T-helper 1 cell treated with Interleukin-12 subunit alpha and Interleukin-12 subunit beta and Interleukin-4 antibody, amounts not matched to agents 30 μg/mL and 1 μg/mL, for 36 hours (primary cell): ENCODE measurements at regions not wholly inside any gene's neighbourhood (a gene's known extent, or its start where the extent isn't known, plus 50 kb on each side); places are given as distances from the start of the nearest gene placed in this dataset.

Source experiments
- H3K27ac Mint-ChIP-seq: one replicate; pipeline ENCODE4 v1.8.0; 2021; ENCODE audit warnings: mild to moderate bottlenecking, mixed read lengths
- H3K27me3 Mint-ChIP-seq: one replicate; pipeline ENCODE4 v1.8.0; 2021; ENCODE audit warnings: low read depth, mixed read lengths
- H3K36me3 Mint-ChIP-seq: one replicate; pipeline ENCODE4 v1.8.0; 2021; ENCODE audit warnings: low read depth, mixed read lengths
- H3K4me1 Mint-ChIP-seq: one replicate; pipeline ENCODE4 v1.8.0; 2021; ENCODE audit warnings: low read depth, mixed read lengths
- H3K4me3 Mint-ChIP-seq: one replicate; pipeline ENCODE4 v1.8.0; 2021; ENCODE audit warnings: mild to moderate bottlenecking, moderate library complexity, mixed read lengths
- H3K9me3 Mint-ChIP-seq: one replicate; pipeline ENCODE4 v1.8.0; 2021; ENCODE audit warnings: mixed read lengths

DNA sequence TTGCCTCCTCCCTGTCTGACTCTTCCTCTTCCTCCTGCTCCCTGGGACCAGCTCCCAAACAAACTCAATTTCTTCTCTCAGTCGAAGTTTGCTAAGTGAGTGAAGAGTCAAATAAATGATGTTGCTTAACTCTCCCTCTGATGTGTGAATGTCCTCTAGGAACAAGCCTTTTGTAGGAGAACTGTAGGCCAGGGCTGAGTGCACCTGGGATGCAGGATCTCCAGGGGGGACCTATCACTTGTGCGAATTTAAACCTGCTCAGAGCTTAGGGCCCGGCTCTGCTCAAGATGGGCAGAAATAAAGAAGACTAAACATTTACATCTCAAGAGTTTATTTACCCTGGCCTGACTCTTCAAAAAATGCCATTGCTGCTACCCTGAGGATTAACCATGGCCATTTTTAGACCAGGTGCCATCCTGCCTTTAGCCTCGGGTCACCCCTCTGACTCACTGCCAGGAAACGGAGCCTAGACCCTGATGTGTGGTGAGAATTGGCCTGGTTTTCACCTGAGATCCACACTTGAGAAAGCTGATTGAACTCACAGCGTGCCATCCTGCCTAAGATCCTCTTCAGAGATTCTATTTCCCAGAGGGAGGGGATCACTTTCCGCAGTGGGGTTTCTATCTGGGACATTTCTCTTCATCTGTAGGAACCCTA lies 63.6 kb upstream of the CD93 start:
- no peaks in the 10 kb centered on the region for H3K36me3 Mint-ChIP-seq
- H3K4me1 Mint-ChIP-seq, result peaks cover 53% of the 10 kb centered on the region
- no peak overlapping the region for H3K4me3 Mint-ChIP-seq
- H3K9me3 Mint-ChIP-seq, result no peaks in the 10 kb centered on the region
- no peaks in the 10 kb centered on the region for H3K27me3 Mint-ChIP-seq
- peak overlapping the region; percentile 18 for H3K27ac Mint-ChIP-seq

GRCh38 chr20:23148731-23149570 lies 62.8 kb upstream of the CD93 start:
- H3K4me1 Mint-ChIP-seq, result peaks cover 57% of the 10 kb centered on the region
- no peaks in the 10 kb centered on the region for H3K9me3 Mint-ChIP-seq
- H3K27me3 Mint-ChIP-seq, result no peaks in the 10 kb centered on the region
- no peak overlapping the region for H3K4me3 Mint-ChIP-seq
- peak overlapping the region; percentile 91 for H3K27ac Mint-ChIP-seq
- no peaks in the 10 kb centered on the region for H3K36me3 Mint-ChIP-seq

GRCh38 chr20:23147964-23148730 lies 62.0 kb upstream of the CD93 start:
- peak overlapping the region; percentile 18 for H3K4me3 Mint-ChIP-seq
- peaks cover 4% of the 10 kb centered on the region for H3K27me3 Mint-ChIP-seq
- H3K4me1 Mint-ChIP-seq, result peaks cover 65% of the 10 kb centered on the region
- H3K9me3 Mint-ChIP-seq, result no peaks in the 10 kb centered on the region
- no peaks in the 10 kb centered on the region for H3K36me3 Mint-ChIP-seq
- H3K27ac Mint-ChIP-seq, result peak overlapping the region; percentile 91

DNA sequence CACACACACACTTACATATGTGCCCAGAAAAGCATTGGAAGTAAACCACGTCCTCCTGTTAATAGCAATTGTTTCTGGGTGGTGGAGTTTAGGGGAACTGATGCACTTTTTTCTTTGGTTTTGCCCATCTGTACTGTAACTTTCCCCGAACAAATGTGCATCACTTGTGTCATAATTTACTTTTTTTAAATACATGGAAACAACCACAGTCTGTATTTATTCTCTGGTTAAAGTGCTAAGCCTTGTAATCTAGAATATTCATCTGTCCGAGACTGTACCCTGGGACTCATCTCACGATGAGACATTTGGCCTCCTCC lies 61.5 kb upstream of the CD93 start:
- H3K36me3 Mint-ChIP-seq, result no peaks in the 10 kb centered on the region
- peak overlapping the region; percentile 18 for H3K4me3 Mint-ChIP-seq
- H3K27ac Mint-ChIP-seq, result peak overlapping the region; percentile 91
- peaks cover 6% of the 10 kb centered on the region for H3K27me3 Mint-ChIP-seq
- no peaks in the 10 kb centered on the region for H3K9me3 Mint-ChIP-seq
- peaks cover 71% of the 10 kb centered on the region for H3K4me1 Mint-ChIP-seq

DNA sequence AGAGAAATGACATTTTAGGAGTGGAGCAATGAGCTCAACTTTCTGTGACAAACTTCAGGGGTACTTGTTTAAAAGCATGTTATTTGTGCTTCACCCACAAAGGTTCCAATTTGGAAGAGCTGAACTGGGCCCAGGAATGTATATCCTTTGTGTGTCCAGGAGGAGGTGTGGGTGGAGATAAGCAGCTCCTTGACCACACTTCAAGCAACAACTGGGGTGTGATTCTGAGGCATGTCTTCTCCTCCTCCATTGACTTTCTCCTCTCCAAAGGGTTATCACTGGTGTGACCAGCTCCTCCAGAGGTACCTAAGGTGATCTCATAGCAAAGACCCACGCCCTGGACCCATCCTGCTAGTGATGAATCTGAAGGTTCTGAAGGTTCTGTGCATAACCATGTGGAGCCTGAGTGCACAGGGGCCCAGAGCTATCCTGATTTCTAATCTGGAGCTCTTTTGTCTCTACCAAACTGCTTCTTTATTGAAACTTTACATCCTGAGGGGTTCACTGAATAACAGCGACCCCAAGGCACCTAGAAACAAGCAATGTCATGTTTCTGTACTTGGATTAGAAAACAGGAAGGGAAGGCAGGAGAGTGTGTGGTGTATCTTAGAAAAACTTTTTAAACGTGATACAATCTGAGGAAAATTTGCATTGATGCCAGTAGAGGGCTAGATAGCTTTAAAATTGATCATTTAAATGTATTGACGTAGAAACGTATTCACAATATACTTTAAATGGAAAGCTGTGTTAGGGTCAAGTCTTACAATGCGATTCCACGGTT lies 60.9 kb upstream of the CD93 start:
- H3K27ac Mint-ChIP-seq, result peak overlapping the region; percentile 56
- H3K27me3 Mint-ChIP-seq, result peaks cover 6% of the 10 kb centered on the region
- H3K4me1 Mint-ChIP-seq, result peaks cover 72% of the 10 kb centered on the region
- no peaks in the 10 kb centered on the region for H3K9me3 Mint-ChIP-seq
- no peak overlapping the region for H3K4me3 Mint-ChIP-seq
- H3K36me3 Mint-ChIP-seq, result no peaks in the 10 kb centered on the region

DNA sequence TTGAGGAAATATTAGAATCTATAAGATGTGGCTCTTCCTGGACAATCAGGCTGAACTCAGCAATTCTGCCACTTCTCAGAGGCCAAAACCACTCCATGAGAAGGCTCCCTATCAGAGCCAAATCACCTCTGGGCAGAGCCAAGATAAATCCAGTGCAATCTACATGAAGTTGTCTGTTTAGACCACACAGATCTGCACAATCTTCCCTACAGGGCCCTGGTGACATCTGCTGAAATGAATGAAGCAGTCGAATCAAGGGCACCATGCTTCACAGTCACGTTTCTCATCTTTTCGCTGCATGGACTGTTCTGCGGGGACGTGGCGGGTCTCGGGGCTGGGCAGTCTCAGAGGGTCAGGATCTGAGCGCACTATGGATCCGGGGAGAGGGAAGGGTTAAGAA lies 60.1 kb upstream of the CD93 start:
- peaks cover 6% of the 10 kb centered on the region for H3K27me3 Mint-ChIP-seq

DNA sequence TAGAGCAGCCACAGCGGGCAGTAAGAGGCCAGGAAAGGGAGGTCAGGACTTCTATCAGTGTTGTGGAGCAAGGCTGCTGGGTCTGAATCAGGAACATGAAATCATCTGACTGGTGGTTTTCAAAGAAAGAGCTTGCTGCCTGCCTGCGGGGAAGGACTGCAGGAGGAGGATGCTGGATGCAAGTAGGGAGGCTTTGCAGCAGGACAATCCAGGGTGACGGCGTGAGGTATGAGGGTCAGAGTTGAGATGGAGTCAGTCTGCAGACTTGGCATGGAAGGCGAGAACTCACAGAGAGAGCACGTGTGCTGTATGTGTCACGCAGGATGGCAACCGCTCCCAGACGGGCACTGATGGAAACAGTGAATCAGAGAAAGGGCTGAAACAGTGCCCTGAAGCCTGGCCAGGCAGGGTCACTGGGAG lies 59.2 kb upstream of the CD93 start:
- H3K4me1 Mint-ChIP-seq, result peaks cover 74% of the 10 kb centered on the region
- H3K27me3 Mint-ChIP-seq, result peaks cover 6% of the 10 kb centered on the region
- no peaks in the 10 kb centered on the region for H3K9me3 Mint-ChIP-seq
- no peaks in the 10 kb centered on the region for H3K36me3 Mint-ChIP-seq
- H3K4me3 Mint-ChIP-seq, result no peak overlapping the region
- H3K27ac Mint-ChIP-seq, result peak overlapping the region; percentile 33

More for the DNA sequence above, 60.1 kb upstream of the CD93 start:
- Mint-ChIP-seq H3K27ac (peak overlapping the region; percentile 8), H3K9me3 (no peaks in the 10 kb centered on the region), H3K36me3 (no peaks in the 10 kb centered on the region), H3K4me1 (peaks cover 74% of the 10 kb centered on the region), H3K4me3 (no peak overlapping the region)

DNA sequence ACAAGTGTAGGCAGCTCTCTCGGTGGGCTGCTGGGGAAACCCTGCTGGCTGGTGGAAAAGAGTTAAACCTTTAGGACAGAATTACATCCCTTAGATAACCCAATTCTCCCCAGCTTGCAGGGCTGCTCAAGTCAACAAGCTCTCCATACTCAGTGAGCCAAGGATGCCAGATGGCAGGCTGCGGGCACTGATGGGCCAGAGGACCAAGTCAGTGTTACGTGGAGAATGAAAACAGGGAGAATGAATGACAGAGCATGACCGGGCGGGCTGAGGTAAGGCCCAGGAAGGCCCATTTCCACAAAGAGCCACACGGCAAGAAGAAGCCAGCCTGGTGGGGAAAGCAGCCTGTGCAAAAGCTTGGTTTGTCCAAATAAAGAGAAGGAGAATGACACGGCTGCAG lies 58.7 kb upstream of the CD93 start:
- no peaks in the 10 kb centered on the region for H3K36me3 Mint-ChIP-seq
- H3K4me1 Mint-ChIP-seq, result peaks cover 71% of the 10 kb centered on the region
- H3K9me3 Mint-ChIP-seq, result no peaks in the 10 kb centered on the region
- H3K4me3 Mint-ChIP-seq, result no peak overlapping the region
- no peak overlapping the region for H3K27ac Mint-ChIP-seq
- peaks cover 6% of the 10 kb centered on the region for H3K27me3 Mint-ChIP-seq

DNA sequence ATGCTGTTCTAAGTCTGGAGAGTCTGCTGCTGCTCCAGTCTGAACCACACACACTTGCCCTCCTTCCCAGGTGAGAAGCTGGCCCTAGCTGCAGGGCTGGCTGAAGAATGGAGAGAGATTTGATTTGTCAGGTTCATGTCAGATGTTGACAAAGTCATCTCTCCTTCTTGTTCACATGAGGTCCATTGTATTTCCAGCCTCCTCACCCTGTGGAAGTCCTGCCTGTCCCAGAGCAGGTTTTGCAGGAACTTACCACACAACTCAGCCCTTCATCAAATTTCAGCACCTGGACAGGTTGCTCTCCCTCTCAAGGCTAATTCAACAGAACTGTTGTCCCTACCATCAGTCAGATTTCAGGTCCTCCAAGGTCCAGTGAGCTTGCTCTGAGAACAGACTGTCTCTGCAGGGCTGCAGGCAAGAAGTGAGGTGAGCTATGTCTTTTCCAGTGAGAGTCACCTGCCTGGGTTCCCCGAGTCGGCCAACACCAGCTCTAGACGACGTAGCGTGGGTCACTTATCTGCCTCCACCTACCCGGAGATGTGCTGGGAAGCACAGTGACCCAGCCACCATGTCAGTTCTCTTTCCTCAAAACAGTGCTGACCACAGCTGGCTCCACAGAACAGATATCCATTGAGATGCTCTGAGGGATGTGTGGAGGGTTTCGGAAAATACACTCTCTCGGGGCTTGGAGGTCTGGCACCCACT lies 58.0 kb upstream of the CD93 start:
- peaks cover 9% of the 10 kb centered on the region for H3K27me3 Mint-ChIP-seq
- H3K4me3 Mint-ChIP-seq, result no peak overlapping the region
- peak overlapping the region; percentile 49 for H3K27ac Mint-ChIP-seq
- peaks cover 2% of the 10 kb centered on the region for H3K36me3 Mint-ChIP-seq
- H3K9me3 Mint-ChIP-seq, result no peaks in the 10 kb centered on the region
- H3K4me1 Mint-ChIP-seq, result peaks cover 70% of the 10 kb centered on the region

GRCh38 chr20:23143098-23143497 lies 57.0 kb upstream of the CD93 start:
- peak overlapping the region; percentile 25 for H3K4me3 Mint-ChIP-seq
- peaks cover 9% of the 10 kb centered on the region for H3K27me3 Mint-ChIP-seq
- H3K9me3 Mint-ChIP-seq, result no peaks in the 10 kb centered on the region
- peak overlapping the region; percentile 82 for H3K27ac Mint-ChIP-seq
- peaks cover 2% of the 10 kb centered on the region for H3K36me3 Mint-ChIP-seq
- peaks cover 62% of the 10 kb centered on the region for H3K4me1 Mint-ChIP-seq

DNA sequence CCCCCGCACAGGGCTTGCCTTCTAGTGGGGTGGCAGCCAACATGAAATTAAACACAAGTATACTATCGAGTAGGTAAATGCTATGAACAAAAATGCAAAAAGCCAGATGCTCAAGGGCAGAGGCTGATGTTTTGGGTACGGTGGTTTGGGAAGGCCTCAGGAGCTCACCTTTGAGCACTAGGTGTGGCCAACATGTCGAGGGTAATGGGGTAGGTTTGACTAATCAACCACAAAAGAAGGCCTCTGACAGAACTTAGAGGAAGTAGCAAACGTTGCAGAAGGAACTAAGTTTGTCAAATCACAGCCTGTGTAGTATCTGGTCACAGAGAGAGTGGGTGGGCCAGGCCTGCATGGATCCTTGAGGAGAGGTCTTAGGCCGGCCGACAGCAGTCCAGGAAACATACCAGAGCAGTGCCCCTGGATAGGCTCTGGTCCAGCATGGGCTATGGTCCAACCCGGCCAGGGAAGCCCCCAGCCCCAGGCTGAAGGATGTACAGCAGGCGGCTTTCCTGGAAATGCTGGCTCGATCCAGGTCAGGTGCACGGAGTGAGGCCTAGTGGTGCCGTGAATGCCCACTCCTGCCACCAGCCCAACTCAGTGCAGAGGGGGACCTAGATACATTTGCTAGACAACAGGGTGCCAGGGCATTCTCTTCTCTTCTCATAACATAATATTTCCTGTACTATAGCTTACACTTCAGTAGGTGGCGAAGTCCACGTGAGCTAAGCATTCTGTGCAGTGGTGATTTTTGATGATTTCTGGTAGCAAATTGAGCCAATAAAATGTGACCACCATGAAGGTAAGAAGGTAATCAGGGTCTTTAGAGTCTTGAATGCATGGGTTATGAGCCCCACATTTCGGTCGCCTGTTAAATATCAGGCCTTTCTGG lies 56.3 kb upstream of the CD93 start:
- peak overlapping the region; percentile 82 for H3K27ac Mint-ChIP-seq
- peaks cover 9% of the 10 kb centered on the region for H3K27me3 Mint-ChIP-seq
- H3K36me3 Mint-ChIP-seq, result peaks cover 2% of the 10 kb centered on the region
- peaks cover 56% of the 10 kb centered on the region for H3K4me1 Mint-ChIP-seq
- no peaks in the 10 kb centered on the region for H3K9me3 Mint-ChIP-seq
- peak overlapping the region; percentile 25 for H3K4me3 Mint-ChIP-seq

GRCh38 chr20:23141450-23142161 lies 55.5 kb upstream of the CD93 start:
- H3K27me3 Mint-ChIP-seq, result peaks cover 9% of the 10 kb centered on the region
- peak overlapping the region; percentile 82 for H3K27ac Mint-ChIP-seq
- H3K9me3 Mint-ChIP-seq, result no peaks in the 10 kb centered on the region
- H3K36me3 Mint-ChIP-seq, result peaks cover 2% of the 10 kb centered on the region
- peak overlapping the region; percentile 45 for H3K4me3 Mint-ChIP-seq
- H3K4me1 Mint-ChIP-seq, result peaks cover 49% of the 10 kb centered on the region
